Inflammatory macrophage treated with lipopolysaccharide for 4 hours (primary cell): ENCODE measurements at regions not wholly inside any gene's neighbourhood (a gene's known extent, or its start where the extent isn't known, plus 50 kb on each side); places are given as distances from the start of the nearest gene placed in this dataset.

Source experiments
- DNase-seq: peaks from one replicate; pipeline ENCODE4 v3.0.0-alpha.2; 2020

DNA sequence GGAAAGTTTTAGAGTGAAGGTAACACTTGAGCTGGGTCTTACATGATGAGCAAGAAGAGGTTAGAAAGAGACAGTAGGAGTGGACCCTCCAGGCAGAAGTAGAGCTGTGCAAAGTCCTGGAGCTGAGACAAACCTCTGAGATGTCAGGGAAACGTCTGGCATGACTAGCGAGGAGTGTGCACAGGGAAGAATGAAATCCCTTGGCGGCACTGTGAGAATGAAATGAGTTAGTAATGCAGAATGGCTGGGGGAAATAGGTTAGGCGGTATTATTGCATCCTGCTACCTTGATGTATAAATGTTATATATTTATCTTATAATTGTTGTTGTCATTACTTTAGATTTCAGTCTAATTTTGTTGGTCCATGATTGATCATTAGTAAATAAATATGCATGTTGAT, 457.9 kb upstream of the CCL2 start:
- DNase-seq = no peak

DNA sequence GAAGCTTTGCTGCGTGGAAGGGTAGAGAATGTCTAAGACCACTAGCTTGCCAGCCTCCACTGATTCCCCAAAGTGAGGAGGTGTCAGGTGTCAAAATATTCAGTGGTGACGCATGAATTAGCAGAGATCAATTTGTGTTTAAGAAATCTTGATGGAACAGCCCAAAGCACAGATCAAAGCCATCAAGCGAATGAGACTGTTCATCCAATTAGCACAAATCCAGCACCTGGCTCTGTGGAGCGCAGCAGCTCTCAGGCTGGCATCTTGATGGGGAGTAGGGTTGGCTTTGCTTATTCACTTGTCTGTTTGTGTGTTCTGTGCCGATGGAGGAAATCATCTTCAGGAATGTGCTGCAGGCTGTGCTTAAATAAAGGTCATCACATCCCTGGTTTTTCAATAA, 456.8 kb upstream of the CCL2 start:
- DNase-seq = no peak

DNA sequence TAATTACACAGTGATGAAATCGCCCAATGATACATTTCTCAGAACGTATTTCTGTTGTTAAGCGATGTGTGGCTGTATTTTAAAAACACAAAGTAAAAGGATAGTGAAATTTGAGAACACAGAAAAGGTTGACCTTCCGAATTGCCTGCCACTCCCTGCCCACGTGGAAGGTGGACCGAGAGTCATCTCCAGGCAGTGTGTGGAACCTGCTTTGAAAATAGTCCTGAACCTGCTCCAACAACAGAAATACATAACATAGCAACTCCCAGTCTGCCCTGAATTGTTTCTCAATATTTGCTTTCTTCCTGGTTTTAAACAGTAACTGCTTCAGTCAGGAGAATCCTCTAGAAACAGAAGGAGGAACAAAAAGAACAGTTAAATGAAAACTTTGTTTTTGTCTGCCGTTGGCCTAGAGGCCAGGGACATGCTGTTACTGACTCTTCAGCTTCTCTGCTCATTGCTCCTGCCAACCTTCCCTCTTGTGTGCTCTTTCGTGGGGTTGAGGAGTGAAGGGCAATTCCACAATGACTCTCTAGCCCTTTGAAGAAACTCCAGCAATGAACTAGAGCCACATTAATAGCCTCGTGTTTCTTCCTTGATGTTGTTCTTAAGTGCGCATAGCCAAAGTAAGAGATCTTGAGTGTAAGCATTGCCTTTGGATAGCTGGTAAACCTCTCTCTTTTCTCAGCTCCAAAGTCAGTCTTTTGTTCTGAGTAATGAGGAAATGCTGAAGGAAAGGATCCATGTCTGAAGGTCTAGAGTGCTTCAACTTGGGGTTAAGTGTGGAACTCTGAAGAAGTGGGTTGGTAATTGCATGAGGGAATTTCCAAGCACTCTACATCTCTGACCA, 452.5 kb upstream of the CCL2 start:
- DNase-seq = peak; percentile 24

GRCh38 chr17:33803199-33803685, 451.8 kb upstream of the CCL2 start:
- DNase-seq = peak; percentile 37

GRCh38 chr17:33803686-33804085, 451.4 kb upstream of the CCL2 start:
- DNase-seq = no peak

- DNase-seq = no peak
Measured at GRCh38 chr17:33804401-33804800, 450.7 kb upstream of the CCL2 start.

DNA sequence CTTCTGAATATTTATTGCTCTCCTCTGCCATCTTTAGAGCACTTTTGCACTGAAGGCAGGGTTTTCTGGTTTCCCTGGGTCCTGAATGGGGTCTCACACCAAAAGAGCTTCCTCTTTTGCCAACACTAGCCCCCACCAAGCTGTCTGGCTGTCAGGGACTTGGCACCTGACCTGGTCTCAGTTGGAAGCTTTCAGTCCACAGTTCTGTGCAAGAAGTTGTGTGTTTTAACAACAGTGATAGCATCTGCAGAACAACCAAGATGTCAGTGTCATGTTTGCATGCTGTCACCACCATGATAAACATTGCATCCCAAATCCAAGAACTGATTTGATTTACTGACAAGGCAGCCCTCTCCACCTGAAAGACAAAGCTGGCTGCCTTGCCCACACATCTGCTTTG, 448.5 kb upstream of the CCL2 start:
- no peak for DNase-seq

DNA sequence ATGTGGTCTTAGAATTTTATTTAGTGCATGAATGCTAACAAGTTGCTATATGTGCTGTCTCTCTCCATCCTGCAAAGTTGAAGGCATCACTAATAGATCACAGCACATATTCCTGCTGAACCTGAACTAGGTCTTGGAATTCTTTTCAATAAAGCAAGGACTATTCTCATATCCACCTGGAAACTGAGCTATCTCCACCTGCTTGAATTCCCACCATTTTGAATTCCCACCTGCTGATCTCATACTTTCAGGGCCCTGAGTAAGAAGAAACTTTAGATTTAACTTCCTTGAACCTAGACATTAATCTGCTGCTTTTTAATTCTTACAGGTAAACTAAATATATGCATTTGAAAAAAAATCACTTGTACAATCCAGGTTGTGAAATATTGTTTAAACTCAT, 445.3 kb upstream of the CCL2 start:
- no peak for DNase-seq

DNA sequence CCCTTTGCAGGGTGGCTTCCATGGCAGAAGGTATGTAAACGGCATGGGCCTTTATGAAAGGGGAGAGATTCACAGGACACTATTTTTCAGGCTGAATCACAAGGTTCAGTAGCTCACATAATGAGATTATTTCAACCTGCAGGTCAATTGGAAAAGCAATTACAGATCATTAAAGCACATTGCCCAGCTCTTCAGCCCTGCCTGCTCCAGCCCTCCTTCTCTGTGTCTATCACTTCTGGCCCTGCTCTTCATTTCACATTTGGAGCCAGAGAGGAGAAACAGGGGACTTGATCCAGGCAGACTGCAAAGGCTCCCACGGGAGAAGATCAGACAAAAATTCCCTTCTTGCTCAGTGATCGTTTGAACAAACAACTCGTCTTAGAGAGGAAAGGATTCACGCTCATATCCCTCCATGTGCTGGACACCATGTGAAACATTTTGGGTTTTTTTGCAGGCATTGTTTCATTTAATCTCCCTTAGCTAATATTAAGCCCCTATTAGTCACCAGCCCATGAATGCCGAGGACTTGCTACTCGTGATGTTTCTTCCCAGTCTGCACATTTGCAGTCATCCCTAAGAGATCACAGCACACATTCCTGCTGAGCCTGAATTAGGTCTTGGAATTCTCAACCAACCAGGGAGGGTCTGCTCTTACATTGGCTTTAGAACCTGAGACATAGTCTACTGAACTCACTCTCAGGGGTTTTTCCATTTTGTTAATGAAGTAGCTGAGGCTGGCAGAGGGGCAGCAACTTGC, 443.9 kb upstream of the CCL2 start:
- no peak for DNase-seq

DNA sequence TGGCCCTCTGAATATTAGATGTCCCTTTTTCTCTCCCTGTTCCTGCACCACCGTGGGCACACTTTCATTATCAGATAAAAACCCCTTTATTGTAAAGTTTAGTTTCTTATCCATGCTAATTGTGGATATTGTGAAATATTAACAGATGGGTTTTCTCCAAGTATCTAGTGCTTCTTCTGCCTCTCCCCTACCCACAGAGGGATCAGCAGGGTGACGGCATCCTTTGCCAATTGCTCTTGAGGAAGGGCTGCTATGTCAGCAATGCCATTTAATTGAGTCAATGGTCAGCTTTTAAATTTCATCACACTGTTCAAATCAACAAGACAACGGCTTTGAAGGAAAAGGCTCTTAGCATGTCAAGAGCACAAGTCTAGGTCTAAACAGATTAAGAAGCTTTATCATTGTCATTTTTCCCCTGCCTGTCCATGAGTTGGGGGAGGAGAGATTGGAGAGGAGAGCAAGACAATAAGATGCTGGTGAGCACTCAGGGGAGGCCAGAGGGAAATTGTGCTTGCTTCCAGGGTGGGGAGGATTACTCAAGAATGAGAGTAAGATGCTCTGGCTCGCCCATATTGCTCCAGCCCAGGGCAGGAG, 443.0 kb upstream of the CCL2 start:
- no peak for DNase-seq

DNA sequence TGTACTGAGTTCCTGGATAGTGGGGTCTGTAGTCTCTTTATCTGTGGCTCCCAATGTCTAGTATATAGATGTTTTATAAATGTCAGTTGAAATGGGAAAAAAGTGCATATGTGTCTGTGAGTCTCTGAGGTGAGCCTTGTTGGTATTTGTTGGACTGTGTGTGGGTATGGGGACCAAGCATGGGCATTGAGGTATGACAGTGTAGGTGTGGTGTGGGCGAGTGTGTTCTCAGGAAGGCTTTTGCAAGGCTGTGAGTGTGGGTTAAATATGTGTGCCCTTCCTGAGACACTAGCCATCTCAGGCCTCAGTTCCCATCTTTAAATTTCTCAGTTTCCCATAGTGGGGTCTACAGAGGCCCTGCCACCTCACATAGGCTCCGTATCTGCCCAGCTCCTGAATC, 440.2 kb upstream of the CCL2 start:
- DNase-seq = no peak

DNA sequence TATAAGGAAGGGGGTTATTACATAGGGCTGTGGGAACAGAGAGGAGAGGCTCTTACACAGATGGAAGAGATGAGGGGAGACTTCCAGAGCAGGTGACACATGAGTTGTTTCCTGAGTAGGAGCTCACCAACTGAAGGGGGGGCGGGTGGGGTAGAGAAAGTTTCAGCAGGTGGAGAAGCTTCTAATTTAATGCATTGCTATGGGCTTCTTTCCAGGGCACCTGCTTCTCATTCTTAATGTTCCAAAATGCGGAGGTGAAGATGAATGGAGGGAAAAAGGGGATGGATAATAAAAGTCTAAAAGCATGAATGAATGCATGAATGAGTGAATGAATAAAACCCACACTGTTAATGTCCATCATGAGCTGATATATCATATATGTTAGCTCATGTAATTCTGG, 439.0 kb upstream of the CCL2 start:
- no peak for DNase-seq

- no peak for DNase-seq
Measured at GRCh38 chr17:33816842-33817617, 438.1 kb upstream of the CCL2 start.

GRCh38 chr17:33819539-33819938, 435.5 kb upstream of the CCL2 start:
- no peak for DNase-seq

- DNase-seq = no peak
Measured at GRCh38 chr17:33832262-33832661, 422.8 kb upstream of the CCL2 start.

- no peak for DNase-seq
Measured at GRCh38 chr17:33837281-33837680, 417.8 kb upstream of the CCL2 start.

DNA sequence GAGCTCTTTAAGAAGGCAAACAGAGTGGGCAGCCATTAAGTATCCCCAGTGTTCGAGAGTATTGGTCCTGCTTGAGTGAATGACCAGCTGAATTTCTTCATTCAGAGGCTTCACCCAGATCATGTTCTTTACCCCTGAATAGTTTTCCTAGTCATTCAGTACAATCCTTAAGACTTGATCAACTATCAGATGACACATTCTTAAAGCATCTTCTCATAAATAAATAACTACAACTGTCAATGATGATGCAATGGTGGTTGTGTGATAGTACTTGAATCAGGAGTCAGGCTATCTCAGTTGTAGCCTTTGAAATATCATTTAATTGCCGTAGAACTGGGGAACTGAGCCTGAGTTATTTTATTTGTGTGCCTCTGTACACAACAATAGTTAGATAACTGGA, 416.8 kb upstream of the CCL2 start:
- DNase-seq = no peak

DNA sequence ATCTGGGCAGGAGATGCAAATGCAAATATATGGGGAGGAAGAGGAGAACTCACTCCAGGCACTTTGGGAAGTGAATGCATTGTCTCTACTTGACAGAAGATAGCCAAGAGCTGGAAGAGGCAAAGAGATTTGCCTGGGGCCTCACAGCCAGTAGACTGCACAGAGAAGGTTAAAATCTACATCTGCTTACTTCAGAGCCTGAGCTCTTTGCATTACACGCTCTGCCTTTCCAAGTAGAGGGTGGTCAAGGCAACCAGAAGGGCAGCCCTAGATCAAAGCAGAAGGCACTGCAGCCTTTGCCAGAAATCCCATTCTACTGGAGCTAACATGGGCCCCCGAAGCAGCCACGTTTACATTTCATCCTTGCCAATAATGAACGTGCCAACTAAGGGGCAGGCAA, 407.2 kb upstream of the CCL2 start:
- DNase-seq = no peak

GRCh38 chr17:33848433-33848832, 406.7 kb upstream of the CCL2 start:
- no peak for DNase-seq

DNA sequence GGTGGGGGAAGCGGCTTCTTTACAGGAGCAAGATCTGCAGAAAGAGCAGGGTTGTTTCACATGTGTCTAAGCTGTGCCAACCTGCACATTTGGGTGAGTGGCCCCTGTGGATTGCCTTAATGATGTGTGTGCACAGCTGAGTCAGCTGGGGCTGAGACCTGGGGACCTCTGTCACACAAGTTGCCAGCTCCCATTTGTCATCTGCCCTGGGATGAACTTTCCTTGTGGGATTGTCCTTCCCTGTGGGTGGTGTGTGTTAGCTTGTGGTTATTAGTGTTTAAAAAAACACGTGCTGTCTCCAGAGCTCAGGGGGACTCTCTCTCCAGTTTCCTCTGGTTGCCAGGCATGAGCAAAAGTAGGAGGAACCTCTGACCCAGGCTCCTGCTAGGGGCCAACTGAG, 400.5 kb upstream of the CCL2 start:
- no peak for DNase-seq

- DNase-seq = no peak
Measured at GRCh38 chr17:33858121-33858520, 397.0 kb upstream of the CCL2 start.

GRCh38 chr17:33858682-33859081, 396.4 kb upstream of the CCL2 start:
- no peak for DNase-seq
